Nephron progenitor cell (in vitro differentiated cells): ENCODE measurements at regions not wholly inside any gene's neighbourhood (a gene's known extent, or its start where the extent isn't known, plus 50 kb on each side); places are given as distances from the start of the nearest gene placed in this dataset.

Experiments
- DNase-seq: peaks from one replicate; pipeline ENCODE4 v3.0.0; 2021
- H3K27ac Mint-ChIP-seq: 2 replicates; pipeline ENCODE4 v1.8.0; 2021; ENCODE audit warnings: mild to moderate bottlenecking, moderate library complexity, mixed read lengths
- H3K27me3 Mint-ChIP-seq: 2 replicates; pipeline ENCODE4 v1.8.0; 2021; ENCODE audit warnings: mild to moderate bottlenecking, low read depth, mixed read lengths; ENCODE audit not compliant: poor library complexity
- H3K36me3 Mint-ChIP-seq: 2 replicates; pipeline ENCODE4 v1.8.0; 2021; ENCODE audit warnings: low read depth, mixed read lengths
- H3K4me1 Mint-ChIP-seq: 2 replicates; pipeline ENCODE4 v1.8.0; 2021; ENCODE audit warnings: mixed read lengths
- H3K4me3 Mint-ChIP-seq: 2 replicates; pipeline ENCODE4 v1.8.0; 2021; ENCODE audit warnings: mild to moderate bottlenecking, moderate library complexity, mixed read lengths
- H3K9me3 Mint-ChIP-seq: 2 replicates; pipeline ENCODE4 v1.8.0; 2021; ENCODE audit warnings: mild to moderate bottlenecking, moderate library complexity, mixed read lengths
- CTCF ChIP-seq: fragments of 200-600 bp; sonication (generic); IDR thresholded peaks from 2 replicates; pipeline ENCODE4 v1.5.0; 2021; ENCODE audit warnings: antibody characterized with exemption

- Mint-ChIP-seq H3K4me1 (no peaks in the 10 kb centered on the region), H3K27me3 (peaks cover 12% of the 10 kb centered on the region), H3K36me3 (no peaks in the 10 kb centered on the region), H3K9me3 (peaks cover 25% of the 10 kb centered on the region), H3K4me3 (no peak overlapping the region), H3K27ac (no peak overlapping the region)
- TF ChIP-seq CTCF, result no peak
- DNase-seq, result no peak
Observed at GRCh38 chr10:130470286-130470685, 334.1 kb downstream of the GLRX3 start.

- DNase-seq, result no peak
- no peaks in the 10 kb centered on the region for H3K4me1 Mint-ChIP-seq
- H3K4me3 Mint-ChIP-seq, result no peak overlapping the region
- H3K27ac Mint-ChIP-seq, result no peak overlapping the region
- H3K9me3 Mint-ChIP-seq, result peaks cover 25% of the 10 kb centered on the region
- peaks cover 9% of the 10 kb centered on the region for H3K27me3 Mint-ChIP-seq
- TF ChIP-seq CTCF, result no peak
- H3K36me3 Mint-ChIP-seq, result no peaks in the 10 kb centered on the region
Observed at GRCh38 chr10:130470973-130471372, 334.8 kb downstream of the GLRX3 start.

- no peak for TF ChIP-seq CTCF
- Mint-ChIP-seq H3K9me3 (peaks cover 25% of the 10 kb centered on the region), H3K36me3 (no peaks in the 10 kb centered on the region), H3K4me3 (no peak overlapping the region), H3K4me1 (peaks cover under 1% of the 10 kb centered on the region), H3K27ac (no peak overlapping the region), H3K27me3 (peaks cover 9% of the 10 kb centered on the region)
- DNase-seq, result no peak
Observed at GRCh38 chr10:130471486-130471885, 335.3 kb downstream of the GLRX3 start.

GRCh38 chr10:130472236-130472635, 336.0 kb downstream of the GLRX3 start:
- DNase-seq, result no peak
- Mint-ChIP-seq H3K27ac (no peak overlapping the region), H3K4me3 (no peak overlapping the region), H3K9me3 (peaks cover 20% of the 10 kb centered on the region), H3K36me3 (no peaks in the 10 kb centered on the region), H3K27me3 (peaks cover 9% of the 10 kb centered on the region), H3K4me1 (peaks cover 6% of the 10 kb centered on the region)
- TF ChIP-seq CTCF, result no peak

GRCh38 chr10:130474591-130474990, 338.4 kb downstream of the GLRX3 start:
- Mint-ChIP-seq H3K4me3 (no peak overlapping the region), H3K27ac (no peak overlapping the region), H3K36me3 (no peaks in the 10 kb centered on the region), H3K27me3 (peaks cover 16% of the 10 kb centered on the region), H3K4me1 (peaks cover 6% of the 10 kb centered on the region), H3K9me3 (peaks cover 2% of the 10 kb centered on the region)
- DNase-seq, result no peak
- TF ChIP-seq CTCF, result no peak

- no peak for DNase-seq
- Mint-ChIP-seq H3K27me3 (peaks cover 11% of the 10 kb centered on the region), H3K4me1 (peaks cover 6% of the 10 kb centered on the region), H3K4me3 (no peak overlapping the region), H3K27ac (no peak overlapping the region), H3K36me3 (no peaks in the 10 kb centered on the region), H3K9me3 (no peaks in the 10 kb centered on the region)
- TF ChIP-seq CTCF, result no peak
Observed at GRCh38 chr10:130477360-130477759, 341.2 kb downstream of the GLRX3 start.
